Fibroblast of skin of right quadriceps (primary cell): ENCODE measurements at regions not wholly inside any gene's neighbourhood (a gene's known extent, or its start where the extent isn't known, plus 50 kb on each side); places are given as distances from the start of the nearest gene placed in this dataset.
"Not testable (repeated sequence)": the region's sequence is repeated elsewhere in the genome, so short reads cannot be mapped to it uniquely, and the experiment has no call there.

Experiments used
- DNase-seq: peaks from one replicate; pipeline ENCODE4 v3.0.0-alpha.2; 2013

- no peak for DNase-seq
These were observed 811.8 kb downstream of the RAB28 start for GRCh38 chr4:12672303-12672702.

- DNase-seq, result no peak
These were observed 826.0 kb downstream of the RAB28 start for GRCh38 chr4:12658146-12658545.

GRCh38 chr4:12651876-12652275 lies 832.3 kb downstream of the RAB28 start:
- DNase-seq, result no peak

GRCh38 chr4:12645732-12646131 lies 838.4 kb downstream of the RAB28 start:
- DNase-seq, result no peak

GRCh38 chr4:12644261-12644660 lies 839.9 kb downstream of the RAB28 start:
- no peak for DNase-seq

GRCh38 chr4:12636191-12636590 lies 847.9 kb downstream of the RAB28 start:
- no peak for DNase-seq

- DNase-seq, result no peak
These were observed 848.5 kb downstream of the RAB28 start for GRCh38 chr4:12635629-12636028.

GRCh38 chr4:12633053-12633651 lies 851.0 kb downstream of the RAB28 start:
- peak; percentile 33 for DNase-seq

- no peak for DNase-seq
These were observed 868.3 kb downstream of the RAB28 start for GRCh38 chr4:12615822-12616221.

GRCh38 chr4:12612876-12613275 lies 871.3 kb downstream of the RAB28 start:
- no peak for DNase-seq

GRCh38 chr4:12609212-12609875 lies 874.8 kb downstream of the RAB28 start:
- not testable (repeated sequence) for DNase-seq

- DNase-seq, result no peak
These were observed 888.2 kb downstream of the RAB28 start for GRCh38 chr4:12595986-12596385.

- no peak for DNase-seq
These were observed 888.7 kb downstream of the RAB28 start for GRCh38 chr4:12595489-12595888.

- DNase-seq, result peak; percentile 8
These were observed 895.6 kb downstream of the RAB28 start for GRCh38 chr4:12588582-12588981.

- DNase-seq, result no peak
These were observed 897.7 kb downstream of the RAB28 start for GRCh38 chr4:12586242-12587006.

GRCh38 chr4:12584116-12584875 lies 899.8 kb downstream of the RAB28 start:
- DNase-seq, result no peak

GRCh38 chr4:12583275-12583674 lies 900.9 kb downstream of the RAB28 start:
- peak; percentile 2 for DNase-seq

GRCh38 chr4:12580787-12581186 lies 903.4 kb downstream of the RAB28 start:
- no peak for DNase-seq

- no peak for DNase-seq
These were observed 905.0 kb downstream of the RAB28 start for GRCh38 chr4:12579172-12579571.

GRCh38 chr4:12576409-12576808 lies 907.7 kb downstream of the RAB28 start:
- DNase-seq, result no peak

GRCh38 chr4:12573716-12574115 lies 910.4 kb downstream of the RAB28 start:
- DNase-seq, result no peak

GRCh38 chr4:12562476-12563140 lies 921.5 kb downstream of the RAB28 start:
- DNase-seq, result no peak

GRCh38 chr4:12562021-12562420 lies 922.1 kb downstream of the RAB28 start:
- no peak for DNase-seq
